GM23338 (cell line): ENCODE measurements at regions not wholly inside any gene's neighbourhood (a gene's known extent, or its start where the extent isn't known, plus 50 kb on each side); places are given as distances from the start of the nearest gene placed in this dataset.

Source experiments
- CREB1 ChIP-seq: fragments of 250-450 bp; sonication (Bioruptor Pico); IDR thresholded peaks from 2 replicates; pipeline ENCODE4 v1.5.0; 2020; ENCODE audit warnings: low read depth, mild to moderate bottlenecking, moderate library complexity
- EZH2 ChIP-seq: fragments of 200-600 bp; sonication (generic); IDR thresholded peaks from one replicate; pipeline ENCODE4 v1.8.0; 2017; ENCODE audit warnings: antibody characterized with exemption, mild to moderate bottlenecking, low read depth; ENCODE audit not compliant: unreplicated experiment
- EZH2phosphoT487 ChIP-seq: fragments of 200-600 bp; sonication (generic); IDR thresholded peaks from one replicate; pipeline ENCODE4 v1.8.1; 2018; ENCODE audit warnings: antibody characterized with exemption; ENCODE audit not compliant: unreplicated experiment
- JUNB ChIP-seq: IDR thresholded peaks from one replicate; pipeline ENCODE4 v1.6.1; 2016; ENCODE audit warnings: antibody characterized with exemption; ENCODE audit not compliant: unreplicated experiment
- POLR2AphosphoS5 ChIP-seq: IDR thresholded peaks from 2 replicates; pipeline ENCODE4 v1.6.1; 2016; ENCODE audit warnings: antibody characterized with exemption, low read depth
- STAT1 ChIP-seq: IDR thresholded peaks from one replicate; pipeline ENCODE4 v1.6.1; 2016; ENCODE audit warnings: antibody characterized with exemption; ENCODE audit not compliant: unreplicated experiment
- ZNF114 ChIP-seq: fragments of 250-450 bp; sonication (Bioruptor Pico); IDR thresholded peaks from 2 replicates; pipeline ENCODE4 v1.5.0; 2020; ENCODE audit warnings: mild to moderate bottlenecking, moderate library complexity
- TF ChIP-seq, protein P1 (sequence below), 2 experiments: fragments of 200-600 bp in 1 of 2; sonication (generic) in 1 of 2; conservative IDR thresholded peaks; 2 replicates each; pipeline versions ENCODE4 v1.5.1 to v1.6.1; 2016 to 2017; ENCODE audit warnings: antibody characterized with exemption in 2 of 2, low read depth in 2 of 2, mild to moderate bottlenecking in 2 of 2, moderate library complexity in 1 of 2
- TF ChIP-seq, protein P2 (sequence below): IDR thresholded peaks from 2 replicates; pipeline ENCODE4 v1.6.1; 2016; ENCODE audit warnings: antibody characterized with exemption
- TF ChIP-seq, protein P3 (sequence below): IDR thresholded peaks from one replicate; pipeline ENCODE4 v1.6.1; 2018; ENCODE audit warnings: antibody characterized with exemption; ENCODE audit not compliant: unreplicated experiment
- TF ChIP-seq, protein P4 (sequence below): fragments of 250-450 bp; sonication (Bioruptor Pico); IDR thresholded peaks from 2 replicates; pipeline ENCODE4 v1.5.0; 2020; ENCODE audit warnings: mild to moderate bottlenecking, moderate library complexity

DNA sequence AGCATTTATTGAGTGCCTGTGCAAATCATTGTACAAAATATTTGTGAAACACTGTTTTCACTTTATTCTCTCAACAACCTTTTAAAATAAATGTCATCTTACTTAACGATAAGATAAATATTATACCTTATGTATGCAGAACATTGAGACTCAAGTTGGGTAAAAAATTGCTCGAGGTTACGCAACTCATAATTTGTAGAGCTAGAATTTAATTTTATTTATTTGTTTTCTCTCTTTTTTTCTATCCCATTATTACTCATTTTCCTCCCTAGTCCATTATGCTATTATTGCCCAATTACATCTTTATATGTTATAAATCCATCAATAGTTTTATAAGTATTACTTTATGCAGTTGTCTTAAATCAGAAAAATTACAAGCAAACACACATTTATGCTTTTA, 77.4 kb upstream of the ELOVL5 start:
- TF ChIP-seq, protein P1, sequence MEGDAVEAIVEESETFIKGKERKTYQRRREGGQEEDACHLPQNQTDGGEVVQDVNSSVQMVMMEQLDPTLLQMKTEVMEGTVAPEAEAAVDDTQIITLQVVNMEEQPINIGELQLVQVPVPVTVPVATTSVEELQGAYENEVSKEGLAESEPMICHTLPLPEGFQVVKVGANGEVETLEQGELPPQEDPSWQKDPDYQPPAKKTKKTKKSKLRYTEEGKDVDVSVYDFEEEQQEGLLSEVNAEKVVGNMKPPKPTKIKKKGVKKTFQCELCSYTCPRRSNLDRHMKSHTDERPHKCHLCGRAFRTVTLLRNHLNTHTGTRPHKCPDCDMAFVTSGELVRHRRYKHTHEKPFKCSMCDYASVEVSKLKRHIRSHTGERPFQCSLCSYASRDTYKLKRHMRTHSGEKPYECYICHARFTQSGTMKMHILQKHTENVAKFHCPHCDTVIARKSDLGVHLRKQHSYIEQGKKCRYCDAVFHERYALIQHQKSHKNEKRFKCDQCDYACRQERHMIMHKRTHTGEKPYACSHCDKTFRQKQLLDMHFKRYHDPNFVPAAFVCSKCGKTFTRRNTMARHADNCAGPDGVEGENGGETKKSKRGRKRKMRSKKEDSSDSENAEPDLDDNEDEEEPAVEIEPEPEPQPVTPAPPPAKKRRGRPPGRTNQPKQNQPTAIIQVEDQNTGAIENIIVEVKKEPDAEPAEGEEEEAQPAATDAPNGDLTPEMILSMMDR (conservative IDR thresholded peaks at IDR 0.05; ENCODE audit: low read depth in 2 of 2), result no peak
- no peak for TF ChIP-seq EZH2phosphoT487
- TF ChIP-seq POLR2AphosphoS5, result no peak
- no peak for TF ChIP-seq EZH2
- TF ChIP-seq, protein P2, sequence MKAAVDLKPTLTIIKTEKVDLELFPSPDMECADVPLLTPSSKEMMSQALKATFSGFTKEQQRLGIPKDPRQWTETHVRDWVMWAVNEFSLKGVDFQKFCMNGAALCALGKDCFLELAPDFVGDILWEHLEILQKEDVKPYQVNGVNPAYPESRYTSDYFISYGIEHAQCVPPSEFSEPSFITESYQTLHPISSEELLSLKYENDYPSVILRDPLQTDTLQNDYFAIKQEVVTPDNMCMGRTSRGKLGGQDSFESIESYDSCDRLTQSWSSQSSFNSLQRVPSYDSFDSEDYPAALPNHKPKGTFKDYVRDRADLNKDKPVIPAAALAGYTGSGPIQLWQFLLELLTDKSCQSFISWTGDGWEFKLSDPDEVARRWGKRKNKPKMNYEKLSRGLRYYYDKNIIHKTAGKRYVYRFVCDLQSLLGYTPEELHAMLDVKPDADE, result no peak
- TF ChIP-seq, protein P3, sequence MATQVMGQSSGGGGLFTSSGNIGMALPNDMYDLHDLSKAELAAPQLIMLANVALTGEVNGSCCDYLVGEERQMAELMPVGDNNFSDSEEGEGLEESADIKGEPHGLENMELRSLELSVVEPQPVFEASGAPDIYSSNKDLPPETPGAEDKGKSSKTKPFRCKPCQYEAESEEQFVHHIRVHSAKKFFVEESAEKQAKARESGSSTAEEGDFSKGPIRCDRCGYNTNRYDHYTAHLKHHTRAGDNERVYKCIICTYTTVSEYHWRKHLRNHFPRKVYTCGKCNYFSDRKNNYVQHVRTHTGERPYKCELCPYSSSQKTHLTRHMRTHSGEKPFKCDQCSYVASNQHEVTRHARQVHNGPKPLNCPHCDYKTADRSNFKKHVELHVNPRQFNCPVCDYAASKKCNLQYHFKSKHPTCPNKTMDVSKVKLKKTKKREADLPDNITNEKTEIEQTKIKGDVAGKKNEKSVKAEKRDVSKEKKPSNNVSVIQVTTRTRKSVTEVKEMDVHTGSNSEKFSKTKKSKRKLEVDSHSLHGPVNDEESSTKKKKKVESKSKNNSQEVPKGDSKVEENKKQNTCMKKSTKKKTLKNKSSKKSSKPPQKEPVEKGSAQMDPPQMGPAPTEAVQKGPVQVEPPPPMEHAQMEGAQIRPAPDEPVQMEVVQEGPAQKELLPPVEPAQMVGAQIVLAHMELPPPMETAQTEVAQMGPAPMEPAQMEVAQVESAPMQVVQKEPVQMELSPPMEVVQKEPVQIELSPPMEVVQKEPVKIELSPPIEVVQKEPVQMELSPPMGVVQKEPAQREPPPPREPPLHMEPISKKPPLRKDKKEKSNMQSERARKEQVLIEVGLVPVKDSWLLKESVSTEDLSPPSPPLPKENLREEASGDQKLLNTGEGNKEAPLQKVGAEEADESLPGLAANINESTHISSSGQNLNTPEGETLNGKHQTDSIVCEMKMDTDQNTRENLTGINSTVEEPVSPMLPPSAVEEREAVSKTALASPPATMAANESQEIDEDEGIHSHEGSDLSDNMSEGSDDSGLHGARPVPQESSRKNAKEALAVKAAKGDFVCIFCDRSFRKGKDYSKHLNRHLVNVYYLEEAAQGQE, result no peak
- TF ChIP-seq CREB1 (CRISPR knock-in tag), result no peak
- no peak for TF ChIP-seq JUNB
- TF ChIP-seq, protein P4, sequence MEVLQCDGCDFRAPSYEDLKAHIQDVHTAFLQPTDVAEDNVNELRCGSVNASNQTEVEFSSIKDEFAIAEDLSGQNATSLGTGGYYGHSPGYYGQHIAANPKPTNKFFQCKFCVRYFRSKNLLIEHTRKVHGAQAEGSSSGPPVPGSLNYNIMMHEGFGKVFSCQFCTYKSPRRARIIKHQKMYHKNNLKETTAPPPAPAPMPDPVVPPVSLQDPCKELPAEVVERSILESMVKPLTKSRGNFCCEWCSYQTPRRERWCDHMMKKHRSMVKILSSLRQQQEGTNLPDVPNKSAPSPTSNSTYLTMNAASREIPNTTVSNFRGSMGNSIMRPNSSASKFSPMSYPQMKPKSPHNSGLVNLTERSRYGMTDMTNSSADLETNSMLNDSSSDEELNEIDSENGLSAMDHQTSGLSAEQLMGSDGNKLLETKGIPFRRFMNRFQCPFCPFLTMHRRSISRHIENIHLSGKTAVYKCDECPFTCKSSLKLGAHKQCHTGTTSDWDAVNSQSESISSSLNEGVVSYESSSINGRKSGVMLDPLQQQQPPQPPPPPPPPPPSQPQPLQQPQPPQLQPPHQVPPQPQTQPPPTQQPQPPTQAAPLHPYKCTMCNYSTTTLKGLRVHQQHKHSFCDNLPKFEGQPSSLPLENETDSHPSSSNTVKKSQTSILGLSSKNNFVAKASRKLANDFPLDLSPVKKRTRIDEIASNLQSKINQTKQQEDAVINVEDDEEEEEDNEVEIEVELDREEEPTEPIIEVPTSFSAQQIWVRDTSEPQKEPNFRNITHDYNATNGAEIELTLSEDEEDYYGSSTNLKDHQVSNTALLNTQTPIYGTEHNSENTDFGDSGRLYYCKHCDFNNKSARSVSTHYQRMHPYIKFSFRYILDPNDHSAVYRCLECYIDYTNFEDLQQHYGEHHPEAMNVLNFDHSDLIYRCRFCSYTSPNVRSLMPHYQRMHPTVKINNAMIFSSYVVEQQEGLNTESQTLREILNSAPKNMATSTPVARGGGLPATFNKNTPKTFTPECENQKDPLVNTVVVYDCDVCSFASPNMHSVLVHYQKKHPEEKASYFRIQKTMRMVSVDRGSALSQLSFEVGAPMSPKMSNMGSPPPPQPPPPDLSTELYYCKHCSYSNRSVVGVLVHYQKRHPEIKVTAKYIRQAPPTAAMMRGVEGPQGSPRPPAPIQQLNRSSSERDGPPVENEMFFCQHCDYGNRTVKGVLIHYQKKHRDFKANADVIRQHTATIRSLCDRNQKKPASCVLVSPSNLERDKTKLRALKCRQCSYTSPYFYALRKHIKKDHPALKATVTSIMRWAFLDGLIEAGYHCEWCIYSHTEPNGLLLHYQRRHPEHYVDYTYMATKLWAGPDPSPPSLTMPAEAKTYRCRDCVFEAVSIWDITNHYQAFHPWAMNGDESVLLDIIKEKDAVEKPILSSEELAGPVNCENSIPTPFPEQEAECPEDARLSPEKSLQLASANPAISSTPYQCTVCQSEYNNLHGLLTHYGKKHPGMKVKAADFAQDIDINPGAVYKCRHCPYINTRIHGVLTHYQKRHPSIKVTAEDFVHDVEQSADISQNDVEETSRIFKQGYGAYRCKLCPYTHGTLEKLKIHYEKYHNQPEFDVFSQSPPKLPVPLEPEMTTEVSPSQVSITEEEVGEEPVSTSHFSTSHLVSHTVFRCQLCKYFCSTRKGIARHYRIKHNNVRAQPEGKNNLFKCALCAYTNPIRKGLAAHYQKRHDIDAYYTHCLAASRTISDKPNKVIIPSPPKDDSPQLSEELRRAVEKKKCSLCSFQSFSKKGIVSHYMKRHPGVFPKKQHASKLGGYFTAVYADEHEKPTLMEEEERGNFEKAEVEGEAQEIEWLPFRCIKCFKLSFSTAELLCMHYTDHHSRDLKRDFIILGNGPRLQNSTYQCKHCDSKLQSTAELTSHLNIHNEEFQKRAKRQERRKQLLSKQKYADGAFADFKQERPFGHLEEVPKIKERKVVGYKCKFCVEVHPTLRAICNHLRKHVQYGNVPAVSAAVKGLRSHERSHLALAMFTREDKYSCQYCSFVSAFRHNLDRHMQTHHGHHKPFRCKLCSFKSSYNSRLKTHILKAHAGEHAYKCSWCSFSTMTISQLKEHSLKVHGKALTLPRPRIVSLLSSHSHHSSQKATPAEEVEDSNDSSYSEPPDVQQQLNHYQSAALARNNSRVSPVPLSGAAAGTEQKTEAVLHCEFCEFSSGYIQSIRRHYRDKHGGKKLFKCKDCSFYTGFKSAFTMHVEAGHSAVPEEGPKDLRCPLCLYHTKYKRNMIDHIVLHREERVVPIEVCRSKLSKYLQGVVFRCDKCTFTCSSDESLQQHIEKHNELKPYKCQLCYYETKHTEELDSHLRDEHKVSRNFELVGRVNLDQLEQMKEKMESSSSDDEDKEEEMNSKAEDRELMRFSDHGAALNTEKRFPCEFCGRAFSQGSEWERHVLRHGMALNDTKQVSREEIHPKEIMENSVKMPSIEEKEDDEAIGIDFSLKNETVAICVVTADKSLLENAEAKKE (CRISPR knock-in tag), result no peak
- TF ChIP-seq ZNF114 (CRISPR knock-in tag), result no peak
- TF ChIP-seq STAT1, result no peak
